ENCODE measurements at regions not wholly inside any gene's neighbourhood (a gene's known extent, or its start where the extent isn't known, plus 50 kb on each side); places are given as distances from the start of the nearest gene placed in this dataset.

DNA sequence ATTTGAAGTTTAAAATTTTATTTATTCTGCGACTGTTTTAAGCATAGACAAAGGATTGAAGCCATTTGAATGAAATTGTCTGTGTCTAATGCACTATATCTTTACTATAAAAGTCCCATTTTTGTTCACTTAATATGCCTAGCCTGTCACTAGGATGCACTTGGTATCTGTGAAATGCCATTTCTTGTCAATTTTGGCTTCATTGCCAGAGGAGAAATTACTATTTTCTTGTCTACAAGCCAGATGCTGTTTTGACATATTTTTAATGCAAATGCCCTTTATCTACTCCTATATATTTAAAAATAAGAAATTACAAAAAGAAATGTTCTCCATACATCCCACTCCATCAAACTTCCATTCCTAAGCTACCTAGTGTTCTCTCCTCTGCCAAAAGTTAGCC is 1704.5 kb upstream of the RAG2 start:
- peaks cover 0 to 17% (median 6%) of the 10 kb centered on the region in 3 donors for H3K9me3 Mint-ChIP-seq
- H3K27me3 ChIP-seq (replicated peaks in 1 of 2; ENCODE audit: control insufficient read depth in 2 of 2, extremely low read depth in 1 of 2, insufficient read depth in 2 of 2, low read length in 1 of 2): no peaks in the 10 kb centered on the region
- ATAC-seq (replicated peaks in 1 of 4): no peak
- no peak overlapping the region for H3K4me3 ChIP-seq (ENCODE audit: control insufficient read depth in 1 of 2, extremely low read depth in 1 of 2, low read length in 1 of 2)
- H3K9me3 ChIP-seq: no peaks in the 10 kb centered on the region
- DNase-seq: no peak
- H3K27me3 Mint-ChIP-seq: no peaks in the 10 kb centered on the region
- H3K4me3 Mint-ChIP-seq: no peak overlapping the region
- CTCF ChIA-PET: no interaction called here
- H3K36me3 Mint-ChIP-seq: no peaks in the 10 kb centered on the region
- POLR2A ChIA-PET: no interaction called here
- no peak overlapping the region for H3K27ac Mint-ChIP-seq
- H3K4me1 Mint-ChIP-seq: no peaks in the 10 kb centered on the region
- no peaks in the 10 kb centered on the region for H3K36me3 ChIP-seq (ENCODE audit: control insufficient read depth in 2 of 2, extremely low read depth in 1 of 2, insufficient read depth in 1 of 2, low read length in 1 of 2)
- H3K27ac ChIP-seq (ENCODE audit: low read length): no peak overlapping the region
- H3K4me1 ChIP-seq (ENCODE audit: control insufficient read depth in 1 of 2, extremely low read depth in 1 of 2, insufficient read depth in 2 of 2, low read length in 2 of 2): no peaks in the 10 kb centered on the region
- no CpG with 5 or more reads among the region's 1 CpG for WGBS (ENCODE audit: insufficient coverage)

DNA sequence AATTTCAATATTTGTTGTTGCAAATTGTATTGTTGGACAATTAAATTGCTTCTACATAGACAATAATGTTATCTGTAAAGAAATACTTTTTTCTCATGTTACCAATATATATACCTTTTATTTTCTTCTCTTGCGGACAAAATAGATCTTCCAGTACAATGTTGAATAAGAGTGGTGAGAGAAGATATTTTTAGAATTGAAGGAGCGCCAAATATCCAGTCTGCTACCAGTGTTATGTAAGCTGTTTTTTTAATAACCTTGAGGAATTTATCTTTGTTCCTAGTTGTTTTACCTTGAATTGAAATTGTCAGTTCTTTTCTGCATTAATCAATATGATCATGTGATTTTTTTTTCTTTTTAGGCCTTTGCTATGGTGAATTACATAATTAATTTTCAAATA is 1702.5 kb upstream of the RAG2 start:
- no peaks in the 10 kb centered on the region for H3K36me3 ChIP-seq (ENCODE audit: control insufficient read depth in 2 of 2, extremely low read depth in 1 of 2, insufficient read depth in 1 of 2, low read length in 1 of 2)
- H3K27ac ChIP-seq (ENCODE audit: low read length): no peak overlapping the region
- ChIA-PET CTCF (no interaction called here), POLR2A (no interaction called here)
- Mint-ChIP-seq H3K36me3 (no peaks in the 10 kb centered on the region), H3K9me3 (peaks cover 6 to 22% (median 9%) of the 10 kb centered on the region in 3 donors), H3K27ac (no peak overlapping the region), H3K4me3 (no peak overlapping the region), H3K4me1 (no peaks in the 10 kb centered on the region), H3K27me3 (no peaks in the 10 kb centered on the region)
- ATAC-seq (replicated peaks in 1 of 4) (no peak), DNase-seq (no peak)
- no peak overlapping the region for H3K4me3 ChIP-seq (ENCODE audit: control insufficient read depth in 1 of 2, extremely low read depth in 1 of 2, low read length in 1 of 2)
- H3K9me3 ChIP-seq: no peaks in the 10 kb centered on the region
- no peaks in the 10 kb centered on the region for H3K4me1 ChIP-seq (ENCODE audit: control insufficient read depth in 1 of 2, extremely low read depth in 1 of 2, insufficient read depth in 2 of 2, low read length in 2 of 2)
- no CpG with 5 or more reads among the region's 2 CpGs for WGBS (ENCODE audit: insufficient coverage)
- H3K27me3 ChIP-seq (replicated peaks in 1 of 2; ENCODE audit: control insufficient read depth in 2 of 2, extremely low read depth in 1 of 2, insufficient read depth in 2 of 2, low read length in 1 of 2): no peaks in the 10 kb centered on the region

DNA sequence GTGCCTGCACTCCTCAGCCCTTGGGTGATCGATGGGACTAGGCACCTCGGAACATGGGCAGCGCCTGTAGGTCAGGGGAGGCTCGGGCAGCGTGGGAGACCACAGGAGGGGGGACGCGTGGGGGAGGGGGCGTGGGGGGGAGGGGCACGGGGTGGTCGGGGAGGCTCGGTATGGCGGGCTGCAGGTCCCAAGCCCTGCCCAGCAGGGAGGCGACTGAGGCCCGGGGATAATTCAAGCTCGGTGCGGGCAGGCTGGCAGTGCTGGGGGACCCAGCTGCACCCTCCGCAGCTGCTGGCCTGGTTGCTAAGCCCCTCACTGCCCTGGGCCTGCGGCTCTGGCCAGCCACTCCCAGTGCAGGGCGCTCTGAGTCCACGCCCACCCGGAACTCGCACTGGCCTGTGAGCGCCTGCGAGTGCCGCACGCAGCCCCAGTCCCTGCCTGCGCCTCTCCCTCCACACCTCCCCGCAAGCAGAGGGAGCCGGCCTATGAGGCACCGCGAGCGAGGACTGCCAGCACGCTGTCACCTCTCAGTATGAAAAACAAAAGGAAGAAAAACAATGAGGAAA is 1698.3 kb upstream of the RAG2 start:
- Mint-ChIP-seq H3K27me3 (no peaks in the 10 kb centered on the region), H3K4me1 (no peaks in the 10 kb centered on the region)
- CTCF ChIA-PET: no interaction called here

DNA sequence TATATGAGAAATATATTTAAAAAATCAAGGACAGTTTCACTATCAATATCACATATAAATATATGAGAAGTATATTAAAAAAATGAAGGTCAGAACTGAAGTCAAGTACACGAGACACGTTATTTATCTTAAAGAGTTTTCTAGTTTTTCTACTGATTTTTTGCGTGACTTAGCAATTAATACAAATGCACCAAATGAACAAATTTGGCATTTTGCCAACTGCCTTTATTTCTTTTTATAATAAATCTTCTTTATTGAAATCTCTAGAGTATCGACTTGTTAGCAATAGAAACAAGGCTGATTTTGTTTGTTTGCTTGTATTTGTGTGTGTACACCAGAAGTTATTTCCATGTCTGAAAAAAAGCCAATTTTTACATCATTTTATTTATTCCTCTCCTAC is 1684.7 kb upstream of the RAG2 start:
- H3K27me3 ChIP-seq (replicated peaks in 1 of 2; ENCODE audit: control insufficient read depth in 2 of 2, extremely low read depth in 1 of 2, insufficient read depth in 2 of 2, low read length in 1 of 2): no peaks in the 10 kb centered on the region
- no peak overlapping the region for H3K27ac ChIP-seq (ENCODE audit: low read length)
- no peaks in the 10 kb centered on the region for H3K4me1 Mint-ChIP-seq
- H3K27me3 Mint-ChIP-seq: no peaks in the 10 kb centered on the region
- ChIA-PET POLR2A (no interaction called here), CTCF (no interaction called here)
- H3K4me1 ChIP-seq (ENCODE audit: control insufficient read depth in 1 of 2, extremely low read depth in 1 of 2, insufficient read depth in 2 of 2, low read length in 2 of 2): no peaks in the 10 kb centered on the region
- WGBS (ENCODE audit: insufficient coverage): no CpG with 5 or more reads among the region's 4 CpGs
- DNase-seq: no peak
- H3K27ac Mint-ChIP-seq: no peak overlapping the region
- H3K9me3 Mint-ChIP-seq: peaks cover 6 to 15% (median 11%) of the 10 kb centered on the region in 3 donors
- H3K9me3 ChIP-seq: no peaks in the 10 kb centered on the region
- no peak overlapping the region for H3K4me3 ChIP-seq (ENCODE audit: control insufficient read depth in 1 of 2, extremely low read depth in 1 of 2, low read length in 1 of 2)
- no peaks in the 10 kb centered on the region for H3K36me3 Mint-ChIP-seq
- no peak overlapping the region for H3K4me3 Mint-ChIP-seq
- no peaks in the 10 kb centered on the region for H3K36me3 ChIP-seq (ENCODE audit: control insufficient read depth in 2 of 2, extremely low read depth in 1 of 2, insufficient read depth in 1 of 2, low read length in 1 of 2)
- no peak for ATAC-seq (replicated peaks in 1 of 4)

More for the DNA sequence above, 1698.3 kb upstream of the RAG2 start:
- H3K4me3 Mint-ChIP-seq: no peak overlapping the region
- peaks cover 8 to 37% (median 22%) of the 10 kb centered on the region in 3 donors for H3K9me3 Mint-ChIP-seq
- H3K27ac Mint-ChIP-seq: no peak overlapping the region
- Histone ChIP-seq H3K4me3 (ENCODE audit: control insufficient read depth in 1 of 2, extremely low read depth in 1 of 2, low read length in 1 of 2) (no peak overlapping the region), H3K4me1 (ENCODE audit: control insufficient read depth in 1 of 2, extremely low read depth in 1 of 2, insufficient read depth in 2 of 2, low read length in 2 of 2) (no peaks in the 10 kb centered on the region), H3K27me3 (replicated peaks in 1 of 2; ENCODE audit: control insufficient read depth in 2 of 2, extremely low read depth in 1 of 2, insufficient read depth in 2 of 2, low read length in 1 of 2) (no peaks in the 10 kb centered on the region), H3K27ac (ENCODE audit: low read length) (no peak overlapping the region), H3K36me3 (ENCODE audit: control insufficient read depth in 2 of 2, extremely low read depth in 1 of 2, insufficient read depth in 1 of 2, low read length in 1 of 2) (no peaks in the 10 kb centered on the region), H3K9me3 (no peaks in the 10 kb centered on the region)
- DNase-seq (no peak), ATAC-seq (replicated peaks in 1 of 4) (no peak)
- 92% methylated on average over 15 of the region's 33 CpGs for WGBS (ENCODE audit: insufficient coverage)
- POLR2A ChIA-PET: no interaction called here
- H3K36me3 Mint-ChIP-seq: no peaks in the 10 kb centered on the region

DNA sequence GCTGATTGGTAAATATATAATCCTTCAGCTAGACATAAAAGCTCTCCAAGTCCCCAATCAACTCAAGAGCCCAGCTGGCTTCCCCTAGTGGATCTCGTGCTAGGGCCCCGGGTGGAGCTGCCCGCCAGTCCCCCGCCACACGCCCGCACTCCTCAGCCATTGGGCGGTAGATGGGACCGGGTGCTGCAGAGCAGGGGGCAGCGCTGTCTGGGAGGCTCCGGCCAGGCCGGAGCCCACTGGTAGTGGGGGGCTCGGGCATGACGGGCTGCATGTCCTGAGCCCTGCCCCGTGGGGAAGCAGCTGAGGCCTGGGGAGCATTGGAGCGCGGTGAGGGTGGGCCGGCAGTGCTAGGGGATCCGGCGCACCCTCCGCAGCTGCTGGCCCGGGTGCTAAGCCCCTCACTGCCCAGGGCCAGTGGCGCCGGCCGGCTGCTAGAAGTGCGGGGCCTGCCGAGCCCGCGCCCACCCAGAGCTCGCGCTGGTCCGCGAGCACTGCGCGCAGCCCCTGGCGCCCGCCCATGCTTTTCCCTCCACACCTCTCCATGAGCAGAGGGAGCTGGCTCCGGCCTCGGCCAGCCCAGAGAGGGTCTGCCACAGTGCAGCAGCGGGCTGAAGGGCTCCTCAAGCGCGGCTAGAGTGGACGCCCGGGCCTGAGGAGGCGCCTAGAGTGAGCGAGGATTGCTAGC is 1680.6 kb upstream of the RAG2 start:
- Mint-ChIP-seq H3K4me3 (no peak overlapping the region), H3K36me3 (no peaks in the 10 kb centered on the region), H3K27ac (no peak overlapping the region), H3K27me3 (no peaks in the 10 kb centered on the region), H3K9me3 (peaks cover 10% of the 10 kb centered on the region in 3 donors), H3K4me1 (no peaks in the 10 kb centered on the region)
- Histone ChIP-seq H3K4me3 (ENCODE audit: control insufficient read depth in 1 of 2, extremely low read depth in 1 of 2, low read length in 1 of 2) (no peak overlapping the region), H3K9me3 (no peaks in the 10 kb centered on the region), H3K36me3 (ENCODE audit: control insufficient read depth in 2 of 2, extremely low read depth in 1 of 2, insufficient read depth in 1 of 2, low read length in 1 of 2) (no peaks in the 10 kb centered on the region), H3K27ac (ENCODE audit: low read length) (no peak overlapping the region), H3K27me3 (replicated peaks in 1 of 2; ENCODE audit: control insufficient read depth in 2 of 2, extremely low read depth in 1 of 2, insufficient read depth in 2 of 2, low read length in 1 of 2) (no peaks in the 10 kb centered on the region), H3K4me1 (ENCODE audit: control insufficient read depth in 1 of 2, extremely low read depth in 1 of 2, insufficient read depth in 2 of 2, low read length in 2 of 2) (no peaks in the 10 kb centered on the region)
- 91% methylated on average over 32 of the region's 45 CpGs for WGBS (ENCODE audit: insufficient coverage)
- ChIA-PET POLR2A (no interaction called here), CTCF (no interaction called here)
- no peak for DNase-seq
- ATAC-seq (replicated peaks in 1 of 4): no peak

DNA sequence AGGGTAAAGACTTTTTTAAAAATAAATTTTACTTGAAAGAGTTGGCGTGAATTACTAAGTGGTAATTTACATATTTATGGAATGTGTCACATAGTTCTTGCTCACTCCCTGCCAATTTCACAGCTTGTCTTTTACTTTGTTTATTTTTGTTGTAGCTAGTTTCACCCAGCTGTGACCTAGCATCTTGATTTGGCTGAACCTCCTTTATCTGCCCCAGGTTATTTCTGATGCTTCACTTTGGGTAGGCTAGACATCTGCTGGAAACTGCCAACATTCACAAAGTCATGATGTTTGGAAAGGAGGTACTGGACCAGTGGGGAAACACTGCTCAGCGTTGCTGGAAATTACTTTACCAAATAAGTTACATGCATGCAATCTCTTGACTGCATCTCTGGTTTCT is 1676.0 kb upstream of the RAG2 start:
- ATAC-seq (replicated peaks in 1 of 4): no peak
- WGBS (ENCODE audit: insufficient coverage): no CpG with 5 or more reads among the region's 2 CpGs
- Histone ChIP-seq H3K4me1 (ENCODE audit: control insufficient read depth in 1 of 2, extremely low read depth in 1 of 2, insufficient read depth in 2 of 2, low read length in 2 of 2) (no peaks in the 10 kb centered on the region), H3K4me3 (ENCODE audit: control insufficient read depth in 1 of 2, extremely low read depth in 1 of 2, low read length in 1 of 2) (no peak overlapping the region), H3K9me3 (no peaks in the 10 kb centered on the region), H3K36me3 (ENCODE audit: control insufficient read depth in 2 of 2, extremely low read depth in 1 of 2, insufficient read depth in 1 of 2, low read length in 1 of 2) (no peaks in the 10 kb centered on the region), H3K27me3 (replicated peaks in 1 of 2; ENCODE audit: control insufficient read depth in 2 of 2, extremely low read depth in 1 of 2, insufficient read depth in 2 of 2, low read length in 1 of 2) (no peaks in the 10 kb centered on the region), H3K27ac (ENCODE audit: low read length) (no peak overlapping the region)
- Mint-ChIP-seq H3K27ac (no peak overlapping the region), H3K9me3 (peaks cover 9 to 18% (median 11%) of the 10 kb centered on the region in 3 donors), H3K4me1 (no peaks in the 10 kb centered on the region), H3K4me3 (no peak overlapping the region), H3K27me3 (no peaks in the 10 kb centered on the region), H3K36me3 (no peaks in the 10 kb centered on the region)
- CTCF ChIA-PET: no interaction called here
- POLR2A ChIA-PET: no interaction called here
- no peak for DNase-seq

DNA sequence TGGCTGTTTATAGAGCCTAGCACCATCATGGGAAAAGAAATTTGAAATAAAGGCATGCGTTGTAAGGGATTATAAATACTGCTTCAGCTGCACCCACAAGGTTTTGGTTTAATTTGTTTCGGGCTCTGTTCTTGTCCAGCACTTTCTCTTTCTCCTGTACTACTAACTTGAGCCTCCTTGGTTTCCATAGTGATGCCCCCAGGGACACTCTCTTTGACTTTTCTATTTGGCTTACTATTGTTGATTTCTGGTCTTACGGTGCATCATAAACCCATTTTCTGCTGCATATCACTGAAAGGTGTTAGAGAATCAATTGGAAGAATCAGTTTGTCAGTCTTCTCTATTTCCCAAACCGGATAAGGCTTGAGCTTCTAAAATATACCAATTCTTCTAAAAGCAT is 1674.3 kb upstream of the RAG2 start:
- no peaks in the 10 kb centered on the region for H3K36me3 ChIP-seq (ENCODE audit: control insufficient read depth in 2 of 2, extremely low read depth in 1 of 2, insufficient read depth in 1 of 2, low read length in 1 of 2)
- WGBS (ENCODE audit: insufficient coverage): 80% methylated on average over 1 of the region's 4 CpGs
- Mint-ChIP-seq H3K36me3 (no peaks in the 10 kb centered on the region), H3K27ac (no peak overlapping the region), H3K4me1 (no peaks in the 10 kb centered on the region), H3K4me3 (no peak overlapping the region), H3K9me3 (peaks cover 9 to 15% (median 12%) of the 10 kb centered on the region in 3 donors), H3K27me3 (no peaks in the 10 kb centered on the region)
- no peaks in the 10 kb centered on the region for H3K9me3 ChIP-seq
- no peak overlapping the region for H3K27ac ChIP-seq (ENCODE audit: low read length)
- POLR2A ChIA-PET: no interaction called here
- no peaks in the 10 kb centered on the region for H3K4me1 ChIP-seq (ENCODE audit: control insufficient read depth in 1 of 2, extremely low read depth in 1 of 2, insufficient read depth in 2 of 2, low read length in 2 of 2)
- no peaks in the 10 kb centered on the region for H3K27me3 ChIP-seq (replicated peaks in 1 of 2; ENCODE audit: control insufficient read depth in 2 of 2, extremely low read depth in 1 of 2, insufficient read depth in 2 of 2, low read length in 1 of 2)
- ATAC-seq (replicated peaks in 1 of 4) (no peak), DNase-seq (no peak)
- H3K4me3 ChIP-seq (ENCODE audit: control insufficient read depth in 1 of 2, extremely low read depth in 1 of 2, low read length in 1 of 2): no peak overlapping the region
- CTCF ChIA-PET: no interaction called here

Measured in T-cell (primary cell).